ENCODE measurements at regions not wholly inside any gene's neighbourhood (a gene's known extent, or its start where the extent isn't known, plus 50 kb on each side); places are given as distances from the start of the nearest gene placed in this dataset.

DNA sequence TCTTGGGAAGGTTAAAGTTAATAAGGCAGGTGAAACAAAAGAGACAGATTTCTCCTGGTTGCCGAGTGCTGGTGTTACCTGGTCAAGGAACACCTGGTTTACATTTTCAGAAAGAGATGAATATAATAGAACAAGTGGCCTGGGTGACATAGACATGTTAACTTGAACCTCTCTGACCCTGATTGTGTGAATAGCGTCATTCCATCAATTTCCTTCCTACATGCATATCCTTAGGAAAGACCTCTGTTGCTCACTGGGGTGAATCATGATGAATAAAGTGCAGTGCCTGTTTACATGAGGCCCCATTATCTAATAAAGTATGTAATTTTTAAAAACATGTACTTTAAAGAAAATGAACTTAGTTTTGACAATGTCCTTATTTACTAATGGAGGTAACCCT, 1822.9 kb upstream of the FLRT2 start:
- ATAC-seq (no peak), DNase-seq (no peak)
- Histone ChIP-seq H3K27ac (no peak overlapping the region), H3K36me3 (no peaks in the 10 kb centered on the region), H3K4me1 (no peaks in the 10 kb centered on the region), H3K27me3 (ENCODE audit: low read depth) (no peaks in the 10 kb centered on the region), H3K9me3 (no peaks in the 10 kb centered on the region), H3K4me3 (no peak overlapping the region)
- TF ChIP-seq, protein P1, sequence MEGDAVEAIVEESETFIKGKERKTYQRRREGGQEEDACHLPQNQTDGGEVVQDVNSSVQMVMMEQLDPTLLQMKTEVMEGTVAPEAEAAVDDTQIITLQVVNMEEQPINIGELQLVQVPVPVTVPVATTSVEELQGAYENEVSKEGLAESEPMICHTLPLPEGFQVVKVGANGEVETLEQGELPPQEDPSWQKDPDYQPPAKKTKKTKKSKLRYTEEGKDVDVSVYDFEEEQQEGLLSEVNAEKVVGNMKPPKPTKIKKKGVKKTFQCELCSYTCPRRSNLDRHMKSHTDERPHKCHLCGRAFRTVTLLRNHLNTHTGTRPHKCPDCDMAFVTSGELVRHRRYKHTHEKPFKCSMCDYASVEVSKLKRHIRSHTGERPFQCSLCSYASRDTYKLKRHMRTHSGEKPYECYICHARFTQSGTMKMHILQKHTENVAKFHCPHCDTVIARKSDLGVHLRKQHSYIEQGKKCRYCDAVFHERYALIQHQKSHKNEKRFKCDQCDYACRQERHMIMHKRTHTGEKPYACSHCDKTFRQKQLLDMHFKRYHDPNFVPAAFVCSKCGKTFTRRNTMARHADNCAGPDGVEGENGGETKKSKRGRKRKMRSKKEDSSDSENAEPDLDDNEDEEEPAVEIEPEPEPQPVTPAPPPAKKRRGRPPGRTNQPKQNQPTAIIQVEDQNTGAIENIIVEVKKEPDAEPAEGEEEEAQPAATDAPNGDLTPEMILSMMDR (IDR thresholded peaks at IDR 0.05) = no peak
- intact Hi-C loops (cut with DNase I) = no loop called here

DNA sequence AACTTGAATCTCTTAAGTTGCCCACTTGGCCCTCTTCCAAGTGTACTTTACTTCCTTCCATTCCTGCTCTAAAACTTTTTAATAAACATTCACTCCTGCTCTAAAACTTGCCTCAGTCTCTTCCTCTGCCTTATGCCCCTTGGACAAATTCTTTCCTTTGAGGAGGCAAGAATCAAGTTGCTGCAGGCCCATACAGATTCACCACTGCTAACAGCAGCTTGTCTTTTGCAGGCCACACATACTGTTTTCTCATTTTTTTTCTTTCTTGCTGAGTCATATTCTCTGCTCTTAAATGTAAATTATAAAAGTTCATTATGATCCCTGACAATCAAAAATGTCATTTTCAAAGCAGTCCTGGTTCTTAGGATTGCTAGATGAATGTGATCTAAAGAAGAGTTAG, 1820.8 kb upstream of the FLRT2 start:
- no peaks in the 10 kb centered on the region for H3K36me3 ChIP-seq

DNA sequence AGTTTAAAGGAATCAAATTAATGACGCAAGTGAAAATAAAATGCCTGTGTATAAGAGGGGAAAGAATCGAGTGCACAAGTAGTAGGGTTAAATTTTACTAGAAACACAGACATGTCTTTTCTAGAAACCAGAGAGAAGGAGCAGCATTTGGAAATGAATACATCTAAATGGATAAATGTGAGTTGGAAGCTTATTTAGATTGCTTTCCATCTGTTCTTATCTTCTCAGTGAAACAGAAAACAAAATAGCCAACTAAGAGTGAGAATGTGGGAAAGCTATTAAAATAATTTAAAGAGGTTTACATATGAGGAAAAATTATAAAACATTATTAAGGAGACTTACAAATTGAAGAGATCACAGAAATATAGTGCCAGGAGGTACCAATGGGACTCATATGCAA, 1818.9 kb upstream of the FLRT2 start:
- no peak for ATAC-seq
- no peak overlapping the region for H3K4me3 ChIP-seq
- H3K27me3 ChIP-seq (ENCODE audit: low read depth) = no peaks in the 10 kb centered on the region
- TF ChIP-seq, protein P1 (IDR thresholded peaks at IDR 0.05) = no peak
- DNase-seq = no peak
- H3K27ac ChIP-seq = no peak overlapping the region
- intact Hi-C loops (cut with DNase I) = no loop called here
- H3K9me3 ChIP-seq = no peaks in the 10 kb centered on the region
- H3K4me1 ChIP-seq = no peaks in the 10 kb centered on the region
- H3K36me3 ChIP-seq = no peaks in the 10 kb centered on the region

More for the DNA sequence above, 1820.8 kb upstream of the FLRT2 start:
- no peak overlapping the region for H3K27ac ChIP-seq
- intact Hi-C loops (cut with DNase I) = no loop called here
- TF ChIP-seq, protein P1 (IDR thresholded peaks at IDR 0.05) = no peak
- no peak for DNase-seq
- no peak for ATAC-seq
- no peaks in the 10 kb centered on the region for H3K27me3 ChIP-seq (ENCODE audit: low read depth)
- H3K9me3 ChIP-seq = no peaks in the 10 kb centered on the region
- no peak overlapping the region for H3K4me3 ChIP-seq
- no peaks in the 10 kb centered on the region for H3K4me1 ChIP-seq

DNA sequence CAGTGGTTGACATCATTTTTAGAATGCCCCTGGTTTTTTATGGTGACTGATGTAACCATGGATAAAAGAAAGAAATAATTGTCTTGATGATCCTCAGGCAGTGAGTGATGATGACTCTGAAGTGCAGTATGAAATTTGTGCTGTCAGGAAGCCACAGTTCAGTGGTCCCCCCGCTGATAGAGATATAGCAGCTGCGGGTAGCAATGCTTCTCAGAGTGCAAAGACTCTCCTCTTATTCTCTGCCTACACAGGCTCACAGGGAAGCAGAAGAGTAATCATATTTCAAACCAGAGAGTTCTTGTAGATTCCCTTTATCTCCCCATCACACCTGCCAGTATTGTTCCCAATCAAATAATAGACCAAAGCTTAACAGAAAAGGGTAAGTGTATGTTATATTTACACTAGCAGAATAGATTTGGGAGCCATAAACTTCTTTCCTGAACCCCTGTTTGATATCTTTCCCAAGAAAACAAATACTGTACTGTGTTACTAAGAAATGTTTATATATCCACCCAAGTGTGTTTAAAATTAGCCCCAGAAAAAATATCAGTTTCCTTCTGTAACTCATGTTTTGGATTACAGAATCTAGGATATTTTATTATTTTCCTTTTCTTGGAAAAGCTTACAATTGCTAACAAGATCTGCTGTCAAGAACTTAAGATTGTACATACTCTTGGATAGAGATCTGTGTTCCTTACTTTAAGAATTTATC, 1817.4 kb upstream of the FLRT2 start:
- intact Hi-C loops (cut with DNase I) = no loop called here
- ATAC-seq = no peak
- TF ChIP-seq, protein P1 (IDR thresholded peaks at IDR 0.05) = no peak
- H3K27ac ChIP-seq = no peak overlapping the region
- DNase-seq = no peak
- H3K27me3 ChIP-seq (ENCODE audit: low read depth) = no peaks in the 10 kb centered on the region
- no peaks in the 10 kb centered on the region for H3K9me3 ChIP-seq
- H3K4me3 ChIP-seq = no peak overlapping the region
- H3K36me3 ChIP-seq = no peaks in the 10 kb centered on the region
- H3K4me1 ChIP-seq = no peaks in the 10 kb centered on the region

DNA sequence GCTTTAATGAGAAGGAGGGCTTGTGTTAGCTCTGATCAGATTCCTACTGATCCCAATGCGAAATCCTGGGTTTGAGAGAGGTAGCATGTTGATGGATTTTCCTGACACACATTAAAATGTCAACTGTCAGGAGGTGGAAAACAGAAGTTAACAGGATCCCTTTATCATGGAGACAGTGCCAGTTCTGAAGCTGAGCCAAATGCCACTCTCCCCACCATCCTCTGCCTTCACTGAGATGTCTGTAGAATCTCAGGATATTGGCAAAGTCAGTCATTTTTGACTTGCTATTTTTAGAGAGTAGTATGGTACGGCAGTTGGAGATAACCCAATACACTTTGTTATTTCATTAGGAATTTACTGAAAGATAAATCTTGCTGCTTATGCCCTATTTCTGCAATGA, 1816.2 kb upstream of the FLRT2 start:
- no peaks in the 10 kb centered on the region for H3K4me1 ChIP-seq
- no peak overlapping the region for H3K4me3 ChIP-seq
- intact Hi-C loops (cut with DNase I) = no loop called here
- no peaks in the 10 kb centered on the region for H3K9me3 ChIP-seq
- DNase-seq (no peak), ATAC-seq (no peak)
- H3K27me3 ChIP-seq (ENCODE audit: low read depth) = no peaks in the 10 kb centered on the region
- no peak overlapping the region for H3K27ac ChIP-seq
- TF ChIP-seq, protein P1 (IDR thresholded peaks at IDR 0.05) = no peak
- H3K36me3 ChIP-seq = no peaks in the 10 kb centered on the region
